Activated T-helper 1 cell treated with anti-CD3 and anti-CD28 coated beads, Interleukin-12 subunit alpha, Interleukin-12 subunit beta, Interleukin-2, Interleukin-4 antibody, amounts not matched to agents 30 ng/mL and 10 ng/mL and 1 ng/mL, durations not matched to agents 14 hours and 24 hours and 36 hours (primary cell): ENCODE measurements at regions not wholly inside any gene's neighbourhood (a gene's known extent, or its start where the extent isn't known, plus 50 kb on each side); places are given as distances from the start of the nearest gene placed in this dataset.
A peak's percentile ranks its signal among the peaks of the same experiment; 100 is the strongest.
"Not testable (repeated sequence)": the region's sequence is repeated elsewhere in the genome, so short reads cannot be mapped to it uniquely, and the experiment has no call there.

Source experiments
- DNase-seq: peaks from one replicate; pipeline ENCODE4 v3.0.0; 2021; ENCODE audit warnings: low spot score
- H3K27ac Mint-ChIP-seq: one replicate; pipeline ENCODE4 v1.8.0; 2021; ENCODE audit warnings: mild to moderate bottlenecking, mixed read lengths
- H3K27me3 Mint-ChIP-seq: one replicate; pipeline ENCODE4 v1.8.0; 2022; ENCODE audit warnings: mild to moderate bottlenecking, moderate library complexity, mixed read lengths; ENCODE audit not compliant: insufficient read depth
- H3K36me3 Mint-ChIP-seq: one replicate; pipeline ENCODE4 v1.8.0; 2021; ENCODE audit warnings: low read depth, mixed read lengths
- H3K4me1 Mint-ChIP-seq: one replicate; pipeline ENCODE4 v1.8.0; 2021; ENCODE audit warnings: low read depth, mixed read lengths
- H3K4me3 Mint-ChIP-seq: one replicate; pipeline ENCODE4 v1.8.0; 2021; ENCODE audit warnings: mild to moderate bottlenecking, moderate library complexity, mixed read lengths
- H3K9me3 Mint-ChIP-seq: one replicate; pipeline ENCODE4 v1.8.0; 2021; ENCODE audit warnings: mixed read lengths
- intact Hi-C: fragments of 100-400 bp; cut with micrococcal nuclease; formaldehyde crosslinking; loops from one replicate; pipeline ENCODE4 v1.15.1; 2024

- H3K27ac Mint-ChIP-seq, H3K36me3 Mint-ChIP-seq, H3K4me1 Mint-ChIP-seq, H3K27me3 Mint-ChIP-seq, H3K9me3 Mint-ChIP-seq, intact Hi-C loops, H3K4me3 Mint-ChIP-seq: not testable (repeated sequence)
- DNase-seq, result peak; percentile 21
Measured at GRCh38 chr10:22060984-22061383, 57.5 kb upstream of the DNAJC1 start.

- H3K4me3 Mint-ChIP-seq, result no peak overlapping the region
- H3K9me3 Mint-ChIP-seq, result peaks cover under 1% of the 10 kb centered on the region
- H3K36me3 Mint-ChIP-seq, result no peaks in the 10 kb centered on the region
- intact Hi-C loops, result no loop called here
- no peaks in the 10 kb centered on the region for H3K27me3 Mint-ChIP-seq
- no peak for DNase-seq
- no peak overlapping the region for H3K27ac Mint-ChIP-seq
- H3K4me1 Mint-ChIP-seq, result peaks cover 7% of the 10 kb centered on the region
Measured at GRCh38 chr10:22058201-22058600, 54.7 kb upstream of the DNAJC1 start.

- no peak overlapping the region for H3K27ac Mint-ChIP-seq
- H3K9me3 Mint-ChIP-seq, result peaks cover 9% of the 10 kb centered on the region
- no peak overlapping the region for H3K4me3 Mint-ChIP-seq
- DNase-seq, result no peak
- H3K36me3 Mint-ChIP-seq, result no peaks in the 10 kb centered on the region
- intact Hi-C loops, result no loop called here
- H3K4me1 Mint-ChIP-seq, result no peaks in the 10 kb centered on the region
- H3K27me3 Mint-ChIP-seq, result no peaks in the 10 kb centered on the region
Measured at GRCh38 chr10:22054961-22055360, 51.4 kb upstream of the DNAJC1 start.
